GM18502 (cell line): ENCODE measurements at regions not wholly inside any gene's neighbourhood (a gene's known extent, or its start where the extent isn't known, plus 50 kb on each side); places are given as distances from the start of the nearest gene placed in this dataset.
"Not testable (repeated sequence)": the region's sequence is repeated elsewhere in the genome, so short reads cannot be mapped to it uniquely, and the experiment has no call there.

Source experiments
- ATAC-seq: cut with Tn5 transposase; IDR thresholded peaks from one replicate; pipeline ENCODE4 v1.9.1; 2021; ENCODE audit warnings: mild to moderate bottlenecking; ENCODE audit not compliant: unreplicated experiment, poor library complexity

DNA sequence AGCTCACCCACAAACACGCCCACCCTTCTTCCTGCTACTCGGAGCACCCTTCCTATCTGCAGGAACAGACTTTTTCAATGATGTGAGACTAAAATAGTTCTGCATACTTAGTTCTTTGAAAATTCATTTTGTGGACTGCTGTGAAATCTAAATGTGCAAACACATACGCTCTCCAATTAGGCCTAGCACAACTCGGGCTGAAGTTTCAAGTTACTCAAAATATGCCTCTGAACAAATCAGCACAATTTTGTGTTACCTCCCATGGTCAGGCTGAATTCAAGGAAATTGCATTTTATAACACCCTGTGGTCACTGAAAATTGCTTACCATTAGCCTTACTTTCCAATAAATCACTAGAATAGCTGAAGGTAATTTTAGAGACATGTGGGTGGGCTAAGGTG is 323.8 kb upstream of the ADCY2 start:
- no peak for ATAC-seq

DNA sequence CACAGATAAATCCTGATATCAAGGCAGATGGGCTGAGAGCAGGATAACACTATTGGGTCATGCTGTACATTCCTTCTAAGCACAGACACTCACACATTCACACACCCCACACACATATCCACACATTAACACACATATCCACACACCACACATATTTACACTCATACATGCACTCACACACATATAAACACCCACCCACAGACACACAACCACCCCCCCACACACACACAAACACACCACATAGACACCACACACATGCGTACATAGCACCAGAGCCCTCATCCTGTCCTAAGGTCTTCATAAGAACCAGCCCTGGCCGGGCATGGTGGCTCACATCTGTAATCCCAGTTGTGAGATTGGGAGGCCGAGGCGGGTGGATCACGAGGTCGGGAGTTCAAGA is 322.3 kb upstream of the ADCY2 start:
- no peak for ATAC-seq

DNA sequence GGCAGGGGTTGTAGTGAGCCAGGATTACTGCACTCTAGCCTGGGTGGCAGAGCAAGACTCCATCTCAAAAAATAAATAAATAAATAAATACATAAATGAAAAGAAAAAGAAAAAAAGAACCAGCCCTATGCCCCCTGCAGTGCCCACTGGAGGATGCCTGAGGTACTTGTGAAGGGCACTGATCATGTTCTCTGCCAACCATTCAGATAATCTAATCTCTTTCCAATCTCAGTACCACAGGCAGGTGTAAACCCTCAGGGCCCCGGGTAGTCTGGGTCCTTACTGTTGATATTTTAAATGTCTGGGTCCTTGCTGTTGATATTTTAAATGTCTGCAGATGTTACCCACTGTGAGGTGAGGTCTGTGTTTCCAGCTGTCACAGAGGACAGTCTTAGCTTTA is 321.8 kb upstream of the ADCY2 start:
- ATAC-seq: no peak

DNA sequence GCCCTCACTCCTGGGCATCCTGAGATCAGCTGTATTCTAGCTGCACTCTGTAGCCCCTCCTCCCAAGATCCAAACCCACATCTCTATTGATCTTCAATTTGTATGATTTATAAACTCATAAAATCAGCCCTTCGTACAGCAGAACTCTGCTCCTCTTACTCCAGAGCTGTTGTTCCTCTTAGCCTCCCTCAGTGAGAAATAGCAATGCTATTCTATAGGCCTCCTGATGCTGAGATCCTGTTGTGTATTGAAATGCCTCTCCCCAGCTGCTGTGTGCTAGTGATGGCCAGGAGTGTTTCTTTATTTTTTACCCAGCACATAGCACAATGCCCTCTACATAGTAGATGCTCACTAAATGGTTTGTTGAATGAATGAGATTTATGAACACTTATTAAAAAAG is 320.5 kb upstream of the ADCY2 start:
- ATAC-seq: no peak

DNA sequence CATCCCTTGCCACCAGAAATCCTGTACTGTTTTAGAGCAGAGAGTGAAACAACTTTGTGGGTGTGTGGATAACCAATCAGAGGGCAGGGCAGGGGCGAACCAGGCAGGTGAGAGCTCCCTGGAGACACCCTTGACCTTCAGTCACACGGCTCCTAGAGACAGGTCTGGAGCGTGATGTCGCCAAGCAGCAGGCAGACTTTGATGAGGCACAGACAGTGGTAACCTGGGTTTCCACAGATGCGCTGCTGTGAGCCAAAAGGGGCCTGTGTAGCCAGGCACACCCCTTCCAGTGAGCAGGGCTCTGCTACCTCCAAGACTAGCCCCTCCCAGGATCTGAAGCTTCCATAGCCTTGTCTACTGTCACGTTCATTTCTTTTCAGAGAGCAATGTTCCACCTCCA is 317.8 kb upstream of the ADCY2 start:
- ATAC-seq: no peak

DNA sequence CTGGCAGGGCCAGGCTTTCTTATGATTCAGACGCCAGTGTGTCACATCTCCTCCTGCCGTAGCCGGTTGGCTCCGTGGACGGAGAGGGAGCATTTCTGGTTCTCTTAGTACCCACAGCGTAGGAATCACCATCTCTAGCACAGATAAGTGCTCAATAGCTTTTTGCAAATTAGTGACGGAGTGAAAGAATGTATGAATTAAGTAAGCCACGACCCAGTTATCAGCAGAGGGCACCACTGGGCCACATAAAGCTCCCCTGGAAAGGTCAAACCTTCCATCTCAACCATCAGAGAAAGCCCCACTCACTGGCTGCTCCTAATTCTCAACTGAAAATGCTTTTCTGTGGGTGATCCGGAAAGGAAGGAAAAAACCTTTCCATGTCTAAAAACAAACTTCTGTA is 317.0 kb upstream of the ADCY2 start:
- no peak for ATAC-seq

DNA sequence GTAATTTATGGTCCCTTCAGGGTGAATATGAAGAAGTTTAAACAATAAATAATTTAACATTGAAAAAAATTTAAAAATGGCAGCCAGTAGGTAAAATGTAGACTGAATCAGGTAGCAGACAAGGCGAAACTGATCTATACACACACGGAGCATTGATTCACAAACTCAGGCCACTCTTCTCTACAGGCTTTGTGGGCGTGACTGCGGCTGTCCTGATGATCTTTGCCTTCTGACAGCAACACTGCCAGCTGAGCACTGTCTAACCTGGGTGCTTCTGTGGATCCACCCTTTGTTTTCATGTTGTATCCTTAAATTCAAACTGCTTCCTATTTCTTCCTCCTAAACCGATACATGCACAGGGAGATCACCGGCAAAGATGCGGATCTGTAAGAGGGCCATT is 315.4 kb upstream of the ADCY2 start:
- ATAC-seq: no peak

DNA sequence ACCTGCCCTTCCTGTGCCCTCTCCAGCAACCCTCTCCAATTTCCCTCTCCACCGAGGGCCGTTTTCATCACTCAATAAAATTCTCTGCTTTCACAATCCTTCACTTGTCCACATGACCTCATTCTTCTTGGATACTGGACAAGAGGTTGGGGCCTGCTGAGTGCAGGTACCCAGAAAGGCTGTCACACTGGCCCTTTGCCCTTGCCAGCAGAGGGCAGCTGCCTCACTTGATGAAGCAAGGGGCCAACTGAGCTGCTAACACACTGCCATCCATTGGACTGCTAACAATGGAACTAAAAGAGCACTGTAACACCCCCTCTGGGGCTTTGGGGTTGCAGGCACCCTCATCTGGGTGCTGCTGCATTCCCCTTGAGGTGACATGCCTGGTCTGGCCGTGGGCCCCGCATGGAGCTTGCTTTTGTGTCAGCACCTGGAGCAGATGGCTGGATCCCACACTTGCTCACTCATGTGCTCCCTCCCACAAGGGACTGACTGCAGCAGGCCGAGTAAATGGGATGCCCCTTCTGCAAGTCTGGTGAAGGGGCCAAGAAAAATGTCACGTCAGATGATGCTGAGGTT is 308.1 kb upstream of the ADCY2 start:
- no peak for ATAC-seq

DNA sequence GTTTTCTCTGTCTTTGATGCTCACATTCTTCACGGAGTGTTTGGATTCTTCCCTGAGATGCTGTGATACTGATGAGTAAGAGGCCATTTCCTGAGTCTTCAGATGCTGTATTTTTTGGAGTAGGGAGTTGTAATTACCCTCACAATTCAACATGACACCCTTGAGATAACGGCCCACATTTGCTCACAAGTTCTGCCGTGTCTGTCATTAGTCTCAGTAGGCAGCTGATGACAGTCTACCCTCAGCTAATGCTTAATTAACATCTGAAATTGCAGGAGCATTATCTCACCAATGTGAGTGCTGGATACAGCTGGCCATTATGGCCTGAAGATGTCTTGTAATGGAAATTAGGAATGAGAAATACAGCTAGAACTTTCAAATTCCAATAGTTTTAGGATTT is 307.1 kb upstream of the ADCY2 start:
- no peak for ATAC-seq

DNA sequence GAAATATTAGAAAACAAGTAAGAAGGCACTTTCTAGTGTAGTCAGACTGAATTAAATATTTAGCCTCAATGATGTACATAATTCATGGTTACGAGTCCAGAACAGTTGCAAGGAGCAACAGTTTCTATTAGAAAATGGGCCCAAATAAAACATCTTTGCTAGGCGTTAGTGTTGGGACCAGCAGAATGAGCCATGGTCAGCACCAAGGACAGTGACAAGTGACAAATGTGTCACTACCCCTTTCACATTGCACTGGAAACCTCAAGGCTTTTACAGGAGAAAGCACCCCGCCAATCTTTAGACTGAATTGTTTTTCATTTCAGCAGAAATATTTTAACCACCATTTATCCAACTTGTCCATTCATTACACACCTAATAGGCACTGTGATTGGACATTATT is 301.3 kb upstream of the ADCY2 start:
- ATAC-seq: no peak

DNA sequence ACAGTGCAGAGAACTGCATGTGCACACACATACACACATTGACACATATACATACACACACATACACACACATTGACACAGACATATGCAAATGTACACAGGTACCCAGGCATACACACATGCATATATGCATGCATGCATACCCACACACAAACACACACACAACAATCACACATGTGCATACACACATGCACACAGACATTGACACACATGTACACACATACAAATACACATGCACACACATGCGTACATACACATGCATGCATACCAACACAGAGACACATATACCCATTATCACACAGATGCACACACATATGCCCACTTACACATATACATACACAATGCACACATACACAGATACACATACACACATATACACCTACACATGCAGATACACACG is 299.6 kb upstream of the ADCY2 start:
- ATAC-seq: no peak

DNA sequence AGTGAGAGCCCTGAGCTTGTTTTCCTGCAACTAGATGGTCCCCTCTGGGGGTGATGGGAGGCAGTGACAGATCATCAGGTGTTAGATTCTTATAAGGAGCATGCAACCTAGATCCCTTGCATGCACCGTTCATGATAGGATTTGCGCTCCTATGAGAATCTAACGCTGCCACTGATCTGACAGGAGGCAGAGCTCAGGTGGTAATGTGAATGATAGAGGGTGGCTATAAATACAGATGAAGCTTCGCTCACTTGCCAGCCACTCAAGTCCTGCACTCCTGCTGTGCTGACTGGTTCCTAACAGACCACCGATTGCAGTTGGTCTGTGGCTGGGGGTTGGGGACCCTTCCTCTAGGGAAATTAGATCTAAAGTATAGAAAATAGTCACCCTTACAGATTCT is 290.6 kb upstream of the ADCY2 start:
- no peak for ATAC-seq

DNA sequence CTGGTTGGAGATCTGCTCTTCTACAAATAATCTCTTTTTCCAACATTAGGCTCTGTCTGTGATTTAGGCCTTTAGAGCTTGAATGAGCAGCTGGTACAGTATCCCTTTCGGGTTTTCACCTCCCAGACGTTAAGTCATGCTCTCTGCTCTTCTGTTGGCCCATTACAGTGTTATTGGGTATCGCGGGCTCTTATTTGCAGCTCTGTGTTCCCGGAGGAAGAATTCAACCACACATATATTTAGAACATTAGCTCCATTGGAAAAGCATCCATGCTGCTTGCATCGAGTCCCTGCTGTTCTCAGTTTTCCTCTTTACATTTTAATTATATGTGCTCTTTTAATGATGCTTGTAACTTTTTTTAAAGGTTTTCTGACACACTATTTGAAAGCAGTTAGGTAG is 278.0 kb upstream of the ADCY2 start:
- ATAC-seq: no peak

DNA sequence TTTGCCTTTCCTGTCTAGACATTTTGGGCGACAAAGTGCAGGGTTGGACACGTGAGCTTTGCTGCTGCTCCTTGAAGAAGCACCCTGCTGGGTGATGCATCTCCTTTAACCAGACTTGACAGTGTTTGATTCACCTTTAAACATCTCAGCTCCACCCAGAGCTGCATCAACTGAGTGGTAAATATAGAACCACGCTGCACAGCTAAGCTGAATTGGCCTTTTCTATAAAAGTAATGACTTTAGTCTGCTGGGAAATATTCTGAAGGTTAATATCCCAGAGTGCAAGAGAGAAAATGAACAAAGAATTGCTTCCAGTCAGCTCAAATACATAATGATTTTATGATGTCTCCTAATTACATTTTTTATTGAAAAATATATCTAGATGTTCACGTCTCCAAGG is 264.3 kb upstream of the ADCY2 start:
- no peak for ATAC-seq

DNA sequence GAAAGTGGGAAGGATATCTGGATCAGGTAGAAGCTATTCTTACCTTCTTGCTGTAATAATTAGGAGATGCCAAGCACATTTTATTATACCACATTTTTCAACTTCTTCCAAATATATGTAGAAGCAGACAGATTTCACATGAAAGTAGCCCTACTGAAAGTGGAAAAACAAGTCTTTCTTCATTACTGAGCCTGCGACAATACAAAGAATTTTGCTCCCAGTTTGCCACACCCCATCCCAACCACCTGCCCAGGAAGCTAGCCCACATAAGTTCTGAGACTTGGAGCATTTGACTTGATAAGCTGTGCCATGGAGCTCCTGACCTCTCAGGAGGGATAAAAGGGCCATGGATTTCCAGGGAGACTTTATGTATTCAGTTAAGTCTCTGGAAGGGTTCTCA is 249.1 kb upstream of the ADCY2 start:
- no peak for ATAC-seq

DNA sequence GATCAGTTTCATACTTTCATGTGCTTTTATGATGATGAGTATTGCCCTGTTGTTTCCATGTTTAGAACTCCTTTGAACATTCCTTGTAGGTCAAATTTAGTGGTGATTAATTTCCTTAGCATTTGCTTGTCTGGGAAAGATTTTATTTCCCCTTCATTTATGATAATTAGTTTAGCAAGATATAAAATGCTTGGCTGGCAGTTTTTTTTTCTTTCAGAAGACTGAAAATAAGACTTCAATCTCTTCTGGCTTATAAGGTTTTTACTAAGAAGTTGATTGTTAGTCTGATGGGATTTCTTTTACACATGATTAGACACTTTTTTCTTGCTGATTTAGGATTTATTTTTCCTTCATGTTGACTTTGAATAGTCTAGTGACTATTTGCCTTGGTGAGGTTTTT is 238.9 kb upstream of the ADCY2 start:
- no peak for ATAC-seq

DNA sequence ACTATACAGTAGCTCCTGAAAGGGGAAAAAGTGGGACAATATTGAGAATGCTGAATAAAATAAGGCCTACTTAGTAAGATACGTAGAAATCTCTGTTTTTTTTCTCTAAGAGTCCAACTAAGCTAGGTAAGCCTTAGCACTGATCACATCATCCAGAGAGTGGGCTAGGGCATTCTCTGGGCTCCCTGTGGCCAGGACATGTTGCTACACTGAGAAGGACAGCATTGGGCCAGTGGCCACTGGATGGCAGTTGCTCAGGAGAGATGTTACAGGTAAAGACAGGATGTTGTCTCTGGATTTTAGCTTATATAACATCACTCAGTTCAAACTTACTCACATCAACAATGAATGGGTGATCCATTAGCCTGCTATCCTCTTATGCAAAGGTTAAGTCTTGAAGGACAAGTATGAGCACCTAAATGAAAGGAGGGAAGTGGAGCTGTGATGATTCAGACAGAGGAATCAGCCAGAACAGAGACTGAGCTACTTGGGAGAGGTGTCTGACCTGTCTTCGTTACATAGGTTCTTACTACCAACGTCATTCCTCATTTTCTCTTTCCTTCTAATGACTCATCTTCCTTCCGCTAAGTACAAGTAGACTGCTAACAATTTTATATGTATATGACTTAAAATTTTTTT is 226.6 kb upstream of the ADCY2 start:
- ATAC-seq: no peak

DNA sequence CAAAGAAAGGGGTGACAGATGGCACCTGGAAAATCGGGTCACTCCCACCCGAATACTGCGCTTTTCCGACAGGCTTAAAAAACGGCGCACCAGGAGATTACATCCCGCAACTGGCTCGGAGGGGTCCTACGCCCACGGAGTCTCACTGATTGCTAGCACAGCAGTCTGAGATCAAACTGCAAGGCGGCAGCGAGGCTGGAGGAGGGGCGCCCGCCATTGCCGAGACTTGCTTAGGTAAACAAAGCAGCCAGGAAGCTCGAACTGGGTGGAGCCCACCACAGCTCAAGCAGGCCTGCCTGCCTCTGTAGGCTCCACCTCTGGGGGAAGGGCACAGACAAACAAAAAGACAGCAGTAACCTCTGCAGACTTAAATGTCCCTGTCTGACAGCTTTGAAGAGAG is 225.2 kb upstream of the ADCY2 start:
- ATAC-seq: not testable (repeated sequence)

DNA sequence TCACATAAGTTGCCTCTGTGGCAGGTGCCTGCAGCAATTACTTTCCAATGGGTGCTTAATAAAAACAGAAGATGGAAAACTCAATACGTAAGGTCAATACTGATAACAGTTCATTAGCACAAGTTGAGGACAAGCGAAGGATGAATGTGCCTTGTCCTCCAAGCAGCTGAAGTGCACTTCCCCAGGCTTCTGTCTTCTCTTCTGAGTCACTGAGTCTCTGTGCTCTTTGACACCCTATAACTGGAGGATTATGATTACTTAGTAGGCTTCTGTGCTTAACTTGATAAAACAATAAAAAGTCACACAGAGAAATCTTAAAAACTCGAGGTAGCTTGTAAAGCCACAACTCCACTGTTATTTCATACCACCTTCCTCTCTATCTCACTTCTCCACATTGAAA is 216.6 kb upstream of the ADCY2 start:
- ATAC-seq: no peak

DNA sequence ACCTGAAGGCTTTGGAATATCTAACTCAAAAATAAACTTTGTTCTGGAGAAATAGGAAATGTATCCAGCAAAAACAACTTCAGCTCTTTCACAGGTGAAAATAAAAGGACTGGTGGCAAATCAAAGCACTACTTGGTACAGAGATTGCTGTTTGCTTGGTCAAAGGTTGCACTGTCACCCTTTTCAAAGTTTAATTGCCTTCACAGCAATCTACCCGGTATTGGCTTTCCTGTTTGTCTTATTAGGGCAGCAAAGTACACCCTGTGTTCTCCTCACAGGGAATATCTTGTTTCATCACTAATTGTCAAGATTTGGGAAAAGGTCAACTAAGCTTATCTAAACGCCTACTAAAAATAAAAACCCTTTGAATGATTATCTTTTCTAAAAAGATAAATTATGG is 214.1 kb upstream of the ADCY2 start:
- ATAC-seq: no peak

DNA sequence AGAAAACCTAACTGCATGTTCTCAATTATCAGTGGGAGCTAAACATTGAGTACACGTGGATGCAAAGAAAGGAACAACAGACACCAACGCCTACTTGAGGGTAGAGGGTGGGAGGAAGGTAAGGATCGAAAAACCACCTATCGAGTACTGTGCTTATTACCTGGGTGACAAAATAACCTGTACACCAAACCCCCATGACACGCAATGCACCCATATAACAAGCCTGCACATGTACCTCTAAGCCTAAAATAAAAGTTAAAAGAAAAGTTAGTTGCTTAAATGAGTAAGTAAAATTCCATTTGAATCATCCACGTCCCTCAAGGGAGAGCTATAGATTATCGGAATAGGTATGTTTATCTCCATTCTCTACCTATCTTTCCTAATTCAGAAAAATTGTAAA is 210.2 kb upstream of the ADCY2 start:
- no peak for ATAC-seq

DNA sequence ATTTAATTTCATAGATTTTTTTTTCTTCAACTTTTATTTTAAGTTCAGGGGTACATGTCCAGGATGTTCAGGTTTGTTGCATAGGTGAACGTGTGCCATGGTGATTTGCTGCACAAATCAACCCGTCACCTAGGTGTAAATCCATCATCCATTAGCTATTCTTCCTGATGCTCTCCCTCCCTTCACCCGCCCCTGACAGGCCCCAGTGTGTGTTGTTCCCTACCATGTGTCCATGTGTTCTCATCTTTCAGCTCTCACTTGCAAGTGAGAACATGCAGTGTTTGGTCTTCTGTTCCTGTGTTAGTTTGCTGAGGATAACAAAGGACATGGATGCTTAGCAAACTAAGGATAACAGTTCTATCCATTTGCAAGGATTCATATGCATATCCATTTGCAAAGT is 209.1 kb upstream of the ADCY2 start:
- ATAC-seq: no peak
